Ovary (tissue), 7 donors: ENCODE measurements at regions not wholly inside any gene's neighbourhood (a gene's known extent, or its start where the extent isn't known, plus 50 kb on each side); places are given as distances from the start of the nearest gene placed in this dataset.

Experiments used
- DNase-seq, 5 donors: peaks; one replicate each; pipeline ENCODE4 v3.0.0-alpha.2; 2019 to 2020
- H3K27ac ChIP-seq, 2 donors: fragments of 200-600 bp; one replicate each; pipeline versions ENCODE4 v1.5.1 to v1.8.0; 2019 to 2022
- H3K27me3 ChIP-seq: fragments of 200-600 bp; one replicate; pipeline ENCODE4 v1.8.0; 2022
- H3K36me3 ChIP-seq: fragments of 200-600 bp; sonication (generic); one replicate; pipeline ENCODE4 v1.5.1; 2019
- H3K4me1 ChIP-seq: one replicate; pipeline ENCODE4 v1.8.1; 2013; ENCODE audit warnings: mild to moderate bottlenecking, moderate library complexity; ENCODE audit not compliant: insufficient read depth
- H3K4me3 ChIP-seq: fragments of 200-600 bp; sonication (generic); one replicate; pipeline ENCODE4 v1.5.1; 2017
- H3K9me3 ChIP-seq, 2 donors: fragments of 200-600 bp in 1 of 2; sonication (generic) in 1 of 2; one replicate each; pipeline versions ENCODE4 v1.5.1 to v1.8.1; 2013 to 2019; ENCODE audit warnings: mild to moderate bottlenecking in 1 of 2, moderate library complexity in 1 of 2
- CTCF ChIP-seq, 3 donors: fragments of 450-650 bp in 2 of 3; fragments of 200-600 bp in 1 of 3; IDR thresholded peaks; one replicate each; pipeline versions ENCODE4 v1.5.1 to v1.8.0; 2016 to 2022; ENCODE audit warnings: antibody characterized with exemption in 3 of 3, mild to moderate bottlenecking in 1 of 3
- EP300 ChIP-seq: sonication (generic); formaldehyde crosslinking; IDR thresholded peaks from one replicate; pipeline ENCODE4 v1.6.1; 2017; ENCODE audit warnings: antibody characterized with exemption
- POLR2A ChIP-seq: fragments of 450-650 bp; IDR thresholded peaks from one replicate; pipeline ENCODE4 v1.6.1; 2017; ENCODE audit warnings: antibody characterized with exemption, mild to moderate bottlenecking, moderate library complexity
- WGBS, 3 donors: extraction: QIAGEN DNeasy Blood & Tissue Kit in 1 of 3; methylation state at CpG; one replicate each; pipeline versions ENCODE4 v1.1.5 to v1.1.7; 2013 to 2017; 5-methylcytosine and 5-hydroxymethylcytosine counted together
- intact Hi-C, 4 donors: fragments of 100-400 bp; cut with DNase I; formaldehyde crosslinking; loops; one replicate each; pipeline versions ENCODE4 v1.11.0 to v1.15.1; 2022 to 2023
- donor health status: DM: no; HTN: no; CAD: no; lungs with moderate emphysema.
- donor health status: DM: no; HTN: no; CAD: no.
- donor health status: Bipolar disorder and iron deficiency.
- donor health status: DM: no; HTN: no; CAD: no.
- donor health status: DM: yes; HTN: yes; CAD: no.

GRCh38 chr13:107117327-107118012 lies 549.5 kb upstream of the ARGLU1 start:
- H3K27ac ChIP-seq: no peak overlapping the region
- H3K9me3 ChIP-seq: no peaks in the 10 kb centered on the region
- TF ChIP-seq EP300 (no peak), POLR2A (no peak), CTCF (IDR thresholded peaks at IDR 0.05) (no peak)
- intact Hi-C loops: no loop called here
- H3K36me3 ChIP-seq: no peaks in the 10 kb centered on the region
- WGBS, 3 donors: 85 to 89% (median 88%) methylated on average over 15 of the region's 15 CpGs
- H3K4me3 ChIP-seq: no peak overlapping the region
- no peaks in the 10 kb centered on the region for H3K27me3 ChIP-seq
- DNase-seq: no peak
- H3K4me1 ChIP-seq: peaks cover 2% of the 10 kb centered on the region

DNA sequence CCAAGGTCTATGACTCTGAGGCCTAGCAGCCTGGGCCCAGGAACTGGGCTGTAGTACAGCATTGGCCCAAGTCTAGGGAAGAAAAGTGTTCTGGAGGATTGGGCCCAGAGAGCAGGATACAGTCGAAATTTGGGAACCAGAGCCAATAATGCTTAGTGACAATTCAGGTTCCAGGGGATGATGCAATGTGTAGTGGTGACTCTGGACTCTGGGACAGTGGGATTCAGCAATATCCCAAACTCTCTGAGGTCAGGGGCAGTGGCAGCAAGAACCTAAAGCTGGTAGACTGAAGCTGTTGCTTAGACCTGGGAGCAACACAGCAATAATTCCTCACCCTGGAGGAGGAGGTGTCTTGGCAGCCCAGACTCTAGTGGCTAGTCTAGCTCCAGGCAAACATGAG lies 545.5 kb upstream of the ARGLU1 start:
- Histone ChIP-seq H3K4me3 (no peak overlapping the region), H3K4me1 (peaks cover 2% of the 10 kb centered on the region), H3K27ac (no peak overlapping the region), H3K36me3 (no peaks in the 10 kb centered on the region), H3K9me3 (no peaks in the 10 kb centered on the region), H3K27me3 (no peaks in the 10 kb centered on the region)
- 84 to 100% (median 94%) methylated on average over 1 of the region's 1 CpG for WGBS, 3 donors
- DNase-seq: no peak
- intact Hi-C loops: no loop called here
- TF ChIP-seq CTCF (IDR thresholded peaks at IDR 0.05) (no peak), POLR2A (no peak), EP300 (no peak)

GRCh38 chr13:107111248-107111647 lies 543.3 kb upstream of the ARGLU1 start:
- no peak overlapping the region for H3K4me3 ChIP-seq
- DNase-seq: no peak
- WGBS, 3 donors: 98 to 99% (median 98%) methylated on average over 1 of the region's 1 CpG
- intact Hi-C loops: no loop called here
- H3K27ac ChIP-seq: no peak overlapping the region
- no peak for TF ChIP-seq EP300
- no peak for TF ChIP-seq CTCF (IDR thresholded peaks at IDR 0.05)
- no peak for TF ChIP-seq POLR2A
- H3K4me1 ChIP-seq: no peaks in the 10 kb centered on the region
- no peaks in the 10 kb centered on the region for H3K36me3 ChIP-seq
- no peaks in the 10 kb centered on the region for H3K9me3 ChIP-seq
- H3K27me3 ChIP-seq: no peaks in the 10 kb centered on the region

- no peaks in the 10 kb centered on the region for H3K4me1 ChIP-seq
- no peaks in the 10 kb centered on the region for H3K9me3 ChIP-seq
- no peak overlapping the region for H3K27ac ChIP-seq
- WGBS, 3 donors: 11 to 35% (median 12%) methylated on average over 2 of the region's 2 CpGs
- no peaks in the 10 kb centered on the region for H3K27me3 ChIP-seq
- H3K4me3 ChIP-seq: no peak overlapping the region
- intact Hi-C loops: no loop called here
- no peak for TF ChIP-seq EP300
- no peak for TF ChIP-seq CTCF (IDR thresholded peaks at IDR 0.05)
- no peak for TF ChIP-seq POLR2A
- no peak for DNase-seq
- no peaks in the 10 kb centered on the region for H3K36me3 ChIP-seq
Measured at GRCh38 chr13:107104631-107105030, 536.7 kb upstream of the ARGLU1 start.
